GM12892 (cell line): ENCODE measurements at regions not wholly inside any gene's neighbourhood (a gene's known extent, or its start where the extent isn't known, plus 50 kb on each side); places are given as distances from the start of the nearest gene placed in this dataset.

Source experiments
- POLR2A ChIP-seq: IDR thresholded peaks from 2 replicates; pipeline ENCODE4 v1.6.1; 2011; ENCODE audit warnings: low read depth, low read length, control low read depth
- POLR2AphosphoS5 ChIP-seq: IDR thresholded peaks from 2 replicates; pipeline ENCODE4 v1.6.1; 2011; ENCODE audit warnings: low read depth, low read length, control low read depth
- TAF1 ChIP-seq: IDR thresholded peaks from 2 replicates; pipeline ENCODE4 v1.6.1; 2011; ENCODE audit warnings: low read depth, mild to moderate bottlenecking, control low read depth, low read length, borderline replicate concordance

GRCh38 chr16:62503073-62503472 lies 466.8 kb upstream of the CDH8 start:
- TF ChIP-seq POLR2AphosphoS5 (no peak), POLR2A (no peak), TAF1 (no peak)
